HL-60 (cell line): ENCODE measurements at regions not wholly inside any gene's neighbourhood (a gene's known extent, or its start where the extent isn't known, plus 50 kb on each side); places are given as distances from the start of the nearest gene placed in this dataset.

ENCODE experiments used
- DNase-seq, 2 experiments: peaks; one replicate each; pipeline ENCODE4 v3.0.0-alpha.2; 2010 to 2020; ENCODE audit warnings: low read depth in 1 of 2, low spot score in 1 of 2
- H3K27ac ChIP-seq: fragments of 250-450 bp; sonication (Bioruptor Pico); replicated peaks from 2 replicates; pipeline ENCODE4 v1.5.1; 2020; ENCODE audit warnings: mild to moderate bottlenecking, moderate library complexity
- H3K27me3 ChIP-seq: fragments of 250-450 bp; sonication (Bioruptor Pico); 2 replicates; pipeline ENCODE4 v1.5.1; 2021; ENCODE audit warnings: mild to moderate bottlenecking, moderate library complexity; ENCODE audit not compliant: insufficient read depth, poor library complexity, severe bottlenecking
- H3K4me3 ChIP-seq: replicated peaks from 2 replicates; pipeline ENCODE4 v1.5.1; 2011; ENCODE audit warnings: mild to moderate bottlenecking, control low read depth, low read length; ENCODE audit not compliant: insufficient read depth
- CTCF ChIP-seq: IDR thresholded peaks from one replicate; pipeline ENCODE4 v1.5.1; 2011; ENCODE audit warnings: low read length, control low read depth, inconsistent platforms; ENCODE audit not compliant: insufficient read depth
- GABPA ChIP-seq: IDR thresholded peaks from 2 replicates; pipeline ENCODE4 v1.6.1; 2012; ENCODE audit warnings: low read depth
- POLR2AphosphoS5 ChIP-seq: IDR thresholded peaks from 2 replicates; pipeline ENCODE4 v1.6.1; 2012; ENCODE audit warnings: low read depth
- REST ChIP-seq: IDR thresholded peaks from 2 replicates; pipeline ENCODE4 v1.6.1; 2012; ENCODE audit warnings: low read depth; ENCODE audit not compliant: insufficient replicate concordance
- SPI1 ChIP-seq: IDR thresholded peaks from 2 replicates; pipeline ENCODE4 v1.6.1; 2012; ENCODE audit warnings: low read depth, mild to moderate bottlenecking, borderline replicate concordance

GRCh38 chr6:54730767-54731630 lies 115.6 kb upstream of the FAM83B start:
- Histone ChIP-seq H3K27me3 (no peaks in the 10 kb centered on the region), H3K4me3 (no peak overlapping the region), H3K27ac (no peak overlapping the region)
- TF ChIP-seq CTCF (no peak), GABPA (no peak), SPI1 (no peak)
- DNase-seq, result no peak

- TF ChIP-seq POLR2AphosphoS5 (no peak), SPI1 (no peak), GABPA (no peak), CTCF (peak; percentile 33), REST (no peak)
- peak in 1 of 2 experiments; percentile 17 for DNase-seq
- Histone ChIP-seq H3K4me3 (no peak overlapping the region), H3K27ac (no peak overlapping the region), H3K27me3 (no peaks in the 10 kb centered on the region)
Observed at GRCh38 chr6:54737247-54737646, 109.3 kb upstream of the FAM83B start.

GRCh38 chr6:54747955-54748354 lies 98.6 kb upstream of the FAM83B start:
- no peaks in the 10 kb centered on the region for H3K27me3 ChIP-seq
- no peak overlapping the region for H3K4me3 ChIP-seq
- DNase-seq, result no peak
- H3K27ac ChIP-seq, result no peak overlapping the region
- TF ChIP-seq POLR2AphosphoS5, result no peak
- no peak for TF ChIP-seq SPI1
- no peak for TF ChIP-seq CTCF
- TF ChIP-seq REST, result no peak
- no peak for TF ChIP-seq GABPA
